22Rv1 (cell line): ENCODE measurements at regions not wholly inside any gene's neighbourhood (a gene's known extent, or its start where the extent isn't known, plus 50 kb on each side); places are given as distances from the start of the nearest gene placed in this dataset.

ENCODE experiments used
- ZFX ChIP-seq: fragments of 450-650 bp; IDR thresholded peaks from 2 replicates; pipeline ENCODE4 v1.6.1; 2017; ENCODE audit warnings: antibody characterized with exemption, borderline replicate concordance
- TF ChIP-seq, protein P1 (sequence below): fragments of 450-650 bp; IDR thresholded peaks from 2 replicates; pipeline ENCODE4 v1.5.1; 2017; ENCODE audit warnings: mild to moderate bottlenecking

DNA sequence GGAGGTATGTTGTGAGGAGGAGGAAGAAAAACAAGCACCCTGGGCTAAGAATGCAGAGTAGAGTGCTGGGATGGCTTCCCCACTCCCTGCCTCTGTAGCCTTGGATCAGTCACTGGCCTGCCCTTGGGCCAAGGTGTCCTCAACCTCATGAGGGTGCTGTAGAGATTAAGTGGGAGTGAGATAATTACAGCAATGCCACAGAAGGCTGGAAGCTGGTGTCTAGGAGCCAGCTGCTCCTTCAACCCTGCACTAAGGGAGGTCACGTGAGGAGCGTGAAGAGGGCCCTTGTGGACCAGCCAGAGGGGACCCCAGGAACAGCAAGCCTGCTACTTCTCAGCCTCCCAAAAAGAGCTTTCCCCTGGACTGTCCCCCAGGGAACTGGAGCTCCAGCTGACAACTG is 95.2 kb downstream of the TTC32 start:
- TF ChIP-seq, protein P1, sequence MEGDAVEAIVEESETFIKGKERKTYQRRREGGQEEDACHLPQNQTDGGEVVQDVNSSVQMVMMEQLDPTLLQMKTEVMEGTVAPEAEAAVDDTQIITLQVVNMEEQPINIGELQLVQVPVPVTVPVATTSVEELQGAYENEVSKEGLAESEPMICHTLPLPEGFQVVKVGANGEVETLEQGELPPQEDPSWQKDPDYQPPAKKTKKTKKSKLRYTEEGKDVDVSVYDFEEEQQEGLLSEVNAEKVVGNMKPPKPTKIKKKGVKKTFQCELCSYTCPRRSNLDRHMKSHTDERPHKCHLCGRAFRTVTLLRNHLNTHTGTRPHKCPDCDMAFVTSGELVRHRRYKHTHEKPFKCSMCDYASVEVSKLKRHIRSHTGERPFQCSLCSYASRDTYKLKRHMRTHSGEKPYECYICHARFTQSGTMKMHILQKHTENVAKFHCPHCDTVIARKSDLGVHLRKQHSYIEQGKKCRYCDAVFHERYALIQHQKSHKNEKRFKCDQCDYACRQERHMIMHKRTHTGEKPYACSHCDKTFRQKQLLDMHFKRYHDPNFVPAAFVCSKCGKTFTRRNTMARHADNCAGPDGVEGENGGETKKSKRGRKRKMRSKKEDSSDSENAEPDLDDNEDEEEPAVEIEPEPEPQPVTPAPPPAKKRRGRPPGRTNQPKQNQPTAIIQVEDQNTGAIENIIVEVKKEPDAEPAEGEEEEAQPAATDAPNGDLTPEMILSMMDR, result no peak
- TF ChIP-seq ZFX, result no peak
